ENCODE measurements at regions not wholly inside any gene's neighbourhood (a gene's known extent, or its start where the extent isn't known, plus 50 kb on each side); places are given as distances from the start of the nearest gene placed in this dataset.

GRCh38 chr6:44062771-44063560 lies 64.3 kb downstream of the MRPL14 start (continued):
- TF ChIP-seq ZFP37 (CRISPR knock-in tag; IDR thresholded peaks at IDR 0.05; ENCODE audit: borderline replicate concordance) (no peak), FOXA3 (CRISPR knock-in tag; IDR thresholded peaks at IDR 0.05) (peak; percentile 20; the same call in 1 of the 2 replicates), SNRNP70 (IDR thresholded peaks at IDR 0.05; ENCODE audit: low read depth, low read length) (no peak), MEF2D (CRISPR knock-in tag; IDR thresholded peaks at IDR 0.05) (peak; percentile 52; the same call in 1 of the 2 replicates), CHCHD3 (CRISPR knock-in tag; IDR thresholded peaks at IDR 0.05) (0 out of 2 replicates have a peak, but pooled peaks have one; percentile 51), FOXP1 (IDR thresholded peaks at IDR 0.05) (no peak), FOXP1 (CRISPR knock-in tag; IDR thresholded peaks at IDR 0.05) (no peak), ZNF569 (CRISPR knock-in tag; IDR thresholded peaks at IDR 0.05; ENCODE audit: borderline replicate concordance) (peak; percentile 51; the same call in 1 of the 2 replicates), ZNF337 (CRISPR knock-in tag; IDR thresholded peaks at IDR 0.05; ENCODE audit: borderline replicate concordance, low read depth) (no peak), ZNF460 (CRISPR knock-in tag; IDR thresholded peaks at IDR 0.05; ENCODE audit: borderline replicate concordance) (no peak; the same call in 1 of the 2 replicates), CBX2 (IDR thresholded peaks at IDR 0.05; ENCODE audit: low read depth, low read length) (no peak), CBX2 (CRISPR knock-in tag; IDR thresholded peaks at IDR 0.05; ENCODE audit: low read depth) (0 out of 2 replicates have a peak, but pooled peaks have one; percentile 31), ELF4 (CRISPR knock-in tag; IDR thresholded peaks at IDR 0.05; ENCODE audit: borderline replicate concordance) (no peak), ZNF282 (IDR thresholded peaks at IDR 0.05; ENCODE audit: partially characterized antibody) (no peak), ZNF709 (CRISPR knock-in tag; IDR thresholded peaks at IDR 0.05) (no peak), ZNF18 (CRISPR knock-in tag; IDR thresholded peaks at IDR 0.05; ENCODE audit: insufficient replicate concordance) (no peak), POGZ (CRISPR knock-in tag; IDR thresholded peaks at IDR 0.05) (peak; percentile 63; the same call in 1 of the 2 replicates), MZF1 (CRISPR knock-in tag; IDR thresholded peaks at IDR 0.05; ENCODE audit: borderline replicate concordance) (no peak), IRF2 (CRISPR knock-in tag; IDR thresholded peaks at IDR 0.05) (peak; percentile 54; the same call in 1 of the 2 replicates)
- TF ChIP-seq, protein P1, sequence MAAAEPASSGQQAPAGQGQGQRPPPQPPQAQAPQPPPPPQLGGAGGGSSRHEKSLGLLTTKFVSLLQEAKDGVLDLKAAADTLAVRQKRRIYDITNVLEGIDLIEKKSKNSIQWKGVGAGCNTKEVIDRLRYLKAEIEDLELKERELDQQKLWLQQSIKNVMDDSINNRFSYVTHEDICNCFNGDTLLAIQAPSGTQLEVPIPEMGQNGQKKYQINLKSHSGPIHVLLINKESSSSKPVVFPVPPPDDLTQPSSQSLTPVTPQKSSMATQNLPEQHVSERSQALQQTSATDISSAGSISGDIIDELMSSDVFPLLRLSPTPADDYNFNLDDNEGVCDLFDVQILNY (CRISPR knock-in tag; conservative IDR thresholded peaks at IDR 0.05): no peak
